HFF-Myc (cell line): ENCODE measurements at regions not wholly inside any gene's neighbourhood (a gene's known extent, or its start where the extent isn't known, plus 50 kb on each side); places are given as distances from the start of the nearest gene placed in this dataset.

Experiments
- DNase-seq: peaks from one replicate; pipeline ENCODE4 v3.0.0-alpha.2; 2011; ENCODE audit warnings: low read depth; ENCODE audit errors: extremely low read depth
- H3K4me3 ChIP-seq: replicated peaks from 2 replicates; pipeline ENCODE4 v1.5.1; 2011; ENCODE audit warnings: low read depth, mild to moderate bottlenecking, control low read depth, low read length
- CTCF ChIP-seq: IDR thresholded peaks from 2 replicates; pipeline ENCODE4 v1.5.1; 2012; ENCODE audit warnings: mild to moderate bottlenecking, low read depth, low read length, control low read depth; ENCODE audit errors: missing control alignments

- DNase-seq, result no peak
- no peak for TF ChIP-seq CTCF
- no peak overlapping the region for H3K4me3 ChIP-seq
These were observed 249.4 kb upstream of the TFAP2D start for GRCh38 chr6:50463931-50464330.

GRCh38 chr6:50467931-50468330, 245.4 kb upstream of the TFAP2D start:
- no peak for DNase-seq
- no peak overlapping the region for H3K4me3 ChIP-seq
- no peak for TF ChIP-seq CTCF

- TF ChIP-seq CTCF, result no peak
- no peak for DNase-seq
- no peak overlapping the region for H3K4me3 ChIP-seq
These were observed 242.3 kb upstream of the TFAP2D start for GRCh38 chr6:50471041-50471440.

- no peak overlapping the region for H3K4me3 ChIP-seq
- TF ChIP-seq CTCF, result no peak
- DNase-seq, result no peak
These were observed 203.0 kb upstream of the TFAP2D start for GRCh38 chr6:50510361-50510760.

GRCh38 chr6:50520326-50521266, 192.7 kb upstream of the TFAP2D start:
- DNase-seq, result no peak
- H3K4me3 ChIP-seq, result no peak overlapping the region
- no peak for TF ChIP-seq CTCF

- DNase-seq, result no peak
- TF ChIP-seq CTCF, result no peak
- H3K4me3 ChIP-seq, result no peak overlapping the region
These were observed 189.0 kb upstream of the TFAP2D start for GRCh38 chr6:50524341-50524740.
